Coronary artery (tissue), 2 donors: ENCODE measurements at regions not wholly inside any gene's neighbourhood (a gene's known extent, or its start where the extent isn't known, plus 50 kb on each side); places are given as distances from the start of the nearest gene placed in this dataset.
"Not testable (repeated sequence)": the region's sequence is repeated elsewhere in the genome, so short reads cannot be mapped to it uniquely, and the experiment has no call there.

Source experiments
- DNase-seq: peaks from one replicate; pipeline ENCODE4 v3.0.0-alpha.2; 2017; ENCODE audit warnings: low spot score
- H3K27ac ChIP-seq, 2 donors: fragments of 200-600 bp; sonication (generic); one replicate each; pipeline ENCODE4 v1.5.1; 2016 to 2019
- H3K4me3 ChIP-seq: fragments of 200-600 bp; sonication (generic); 2 replicates; pipeline ENCODE4 v1.5.1; 2016; ENCODE audit warnings: mild to moderate bottlenecking, moderate library complexity
- TF ChIP-seq, protein P1 (sequence below): fragments of 200-600 bp; sonication (generic); IDR thresholded peaks from one replicate; pipeline ENCODE4 v1.5.1; 2019; ENCODE audit warnings: antibody characterized with exemption

DNA sequence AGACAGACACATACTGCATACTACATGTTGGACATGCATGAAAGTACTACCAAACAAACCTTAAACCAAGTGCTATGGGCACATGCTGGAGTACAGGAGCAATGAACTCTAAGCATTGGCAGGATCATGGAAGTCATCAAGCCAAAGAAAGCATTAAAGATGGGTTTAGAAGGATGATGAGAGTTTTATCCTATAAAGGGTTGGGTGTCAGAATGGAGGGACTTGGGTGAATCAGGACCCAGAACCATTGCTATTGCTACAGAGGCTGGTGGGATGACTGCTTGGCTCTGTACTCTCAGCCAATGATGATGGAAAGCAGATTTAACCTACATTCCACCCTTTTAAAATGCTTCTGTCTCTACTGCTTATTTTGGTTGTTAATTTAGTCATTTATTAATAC lies 233.9 kb upstream of the EDA2R start:
- TF ChIP-seq, protein P1, sequence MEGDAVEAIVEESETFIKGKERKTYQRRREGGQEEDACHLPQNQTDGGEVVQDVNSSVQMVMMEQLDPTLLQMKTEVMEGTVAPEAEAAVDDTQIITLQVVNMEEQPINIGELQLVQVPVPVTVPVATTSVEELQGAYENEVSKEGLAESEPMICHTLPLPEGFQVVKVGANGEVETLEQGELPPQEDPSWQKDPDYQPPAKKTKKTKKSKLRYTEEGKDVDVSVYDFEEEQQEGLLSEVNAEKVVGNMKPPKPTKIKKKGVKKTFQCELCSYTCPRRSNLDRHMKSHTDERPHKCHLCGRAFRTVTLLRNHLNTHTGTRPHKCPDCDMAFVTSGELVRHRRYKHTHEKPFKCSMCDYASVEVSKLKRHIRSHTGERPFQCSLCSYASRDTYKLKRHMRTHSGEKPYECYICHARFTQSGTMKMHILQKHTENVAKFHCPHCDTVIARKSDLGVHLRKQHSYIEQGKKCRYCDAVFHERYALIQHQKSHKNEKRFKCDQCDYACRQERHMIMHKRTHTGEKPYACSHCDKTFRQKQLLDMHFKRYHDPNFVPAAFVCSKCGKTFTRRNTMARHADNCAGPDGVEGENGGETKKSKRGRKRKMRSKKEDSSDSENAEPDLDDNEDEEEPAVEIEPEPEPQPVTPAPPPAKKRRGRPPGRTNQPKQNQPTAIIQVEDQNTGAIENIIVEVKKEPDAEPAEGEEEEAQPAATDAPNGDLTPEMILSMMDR: no peak
- Histone ChIP-seq H3K4me3 (no peak overlapping the region), H3K27ac (no peak overlapping the region)
- no peak for DNase-seq

DNA sequence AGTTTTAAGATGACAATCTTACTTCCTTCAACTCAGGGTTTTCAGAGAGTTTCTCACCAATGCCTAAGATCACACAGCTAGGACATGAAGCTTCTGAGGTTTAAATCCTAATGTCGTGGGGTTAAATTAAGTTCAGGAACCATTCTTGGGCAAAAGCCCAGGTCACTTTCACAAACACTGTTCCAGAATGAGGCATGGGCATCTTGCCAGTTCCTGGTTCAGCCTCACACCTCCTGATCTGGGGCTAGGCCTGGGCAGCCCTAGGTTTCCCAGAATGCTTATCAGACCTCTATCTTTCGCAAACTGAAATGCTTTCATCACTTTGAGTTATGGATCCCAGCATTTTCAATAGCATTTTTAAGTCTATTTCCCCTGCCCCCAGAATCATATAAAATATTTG lies 224.8 kb upstream of the EDA2R start:
- TF ChIP-seq, protein P1: no peak
- DNase-seq: no peak
- Histone ChIP-seq H3K27ac (no peak overlapping the region), H3K4me3 (no peak overlapping the region)

DNA sequence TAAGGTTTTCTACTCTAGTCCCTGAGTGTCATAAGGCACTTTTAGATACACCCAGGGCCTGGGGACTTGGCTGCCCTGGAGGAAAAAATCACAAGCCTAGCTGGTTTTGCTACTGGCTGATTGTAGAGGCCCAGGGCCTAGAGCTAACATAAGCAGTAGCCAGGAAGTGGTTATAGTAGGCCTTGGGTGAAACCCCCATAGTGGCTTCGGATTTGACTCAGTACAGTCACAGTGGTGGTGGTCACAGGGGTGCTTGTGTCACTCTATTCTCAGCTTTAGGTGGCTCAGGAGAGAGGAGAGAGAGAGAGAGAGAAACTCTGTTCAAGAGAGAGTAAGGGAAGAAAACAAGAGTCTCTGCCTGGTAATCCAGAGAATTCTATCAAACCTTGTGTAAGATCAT lies 194.5 kb upstream of the EDA2R start:
- DNase-seq: no peak
- TF ChIP-seq, protein P1: no peak
- H3K4me3 ChIP-seq: no peak overlapping the region
- no peak overlapping the region for H3K27ac ChIP-seq

DNA sequence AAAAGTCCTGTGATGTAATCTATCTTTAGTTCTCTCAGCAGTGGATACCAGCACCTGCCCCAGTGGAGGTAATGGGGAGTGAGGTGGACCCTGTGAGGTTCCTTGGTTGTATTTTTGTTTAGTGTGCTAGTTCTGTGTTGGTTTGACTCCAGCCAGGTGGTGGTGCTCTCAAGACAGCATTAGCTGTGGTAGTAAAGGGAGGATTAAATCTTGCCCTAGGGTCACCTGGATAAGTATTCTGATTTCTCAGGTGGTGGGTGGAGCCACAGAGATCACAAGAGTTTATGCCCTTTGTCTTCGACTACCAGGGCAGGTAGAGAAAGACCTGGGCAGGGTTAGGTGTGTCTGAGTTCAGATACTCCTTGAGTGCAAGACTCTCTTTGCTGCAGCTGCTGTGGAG lies 176.3 kb upstream of the EDA2R start:
- no peak for DNase-seq
- Histone ChIP-seq H3K4me3 (no peak overlapping the region), H3K27ac (no peak overlapping the region)
- TF ChIP-seq, protein P1: no peak

DNA sequence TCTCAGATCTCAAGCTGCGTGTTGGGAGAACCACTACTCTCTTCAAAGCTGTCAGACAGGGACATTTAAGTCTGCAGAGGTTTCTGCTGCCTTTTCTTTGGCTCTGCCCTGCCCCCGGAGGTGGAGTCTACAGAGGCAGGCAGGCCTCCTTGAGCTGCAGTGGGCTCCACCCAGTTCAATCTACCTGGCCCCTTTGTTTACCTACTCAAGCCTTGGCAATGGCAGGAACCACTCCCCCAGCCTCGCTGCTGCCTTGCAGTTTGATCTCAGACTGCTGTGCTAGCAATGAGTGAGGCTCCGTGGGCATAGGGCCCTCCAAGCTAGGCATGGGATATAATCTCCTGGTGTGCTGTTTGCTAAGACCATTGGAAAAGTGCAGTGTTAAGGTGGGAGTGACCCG lies 155.6 kb upstream of the EDA2R start:
- not testable (repeated sequence) for H3K4me3 ChIP-seq, DNase-seq, H3K27ac ChIP-seq

DNA sequence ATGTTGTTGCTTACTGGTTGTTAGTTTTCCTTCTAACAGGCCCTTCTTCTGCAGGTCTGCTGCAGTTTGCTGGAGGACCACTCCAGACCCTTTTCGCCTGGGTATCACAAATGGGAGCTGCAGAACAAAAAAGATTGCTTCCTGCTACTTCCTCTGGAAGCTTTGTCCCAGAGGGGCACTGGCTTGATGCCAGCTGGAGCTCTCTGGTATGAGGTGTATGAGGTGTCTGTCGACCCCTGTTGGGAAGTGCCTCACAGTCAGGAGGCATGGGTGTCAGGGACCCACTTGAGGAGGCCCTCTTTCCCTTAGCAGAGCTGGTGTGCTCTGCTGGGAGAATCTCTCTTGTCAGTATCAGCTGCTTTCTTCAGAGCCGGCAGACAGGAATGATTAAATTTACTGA lies 127.4 kb upstream of the EDA2R start:
- no peak for DNase-seq
- TF ChIP-seq, protein P1: no peak
- no peak overlapping the region for H3K27ac ChIP-seq
- no peak overlapping the region for H3K4me3 ChIP-seq

DNA sequence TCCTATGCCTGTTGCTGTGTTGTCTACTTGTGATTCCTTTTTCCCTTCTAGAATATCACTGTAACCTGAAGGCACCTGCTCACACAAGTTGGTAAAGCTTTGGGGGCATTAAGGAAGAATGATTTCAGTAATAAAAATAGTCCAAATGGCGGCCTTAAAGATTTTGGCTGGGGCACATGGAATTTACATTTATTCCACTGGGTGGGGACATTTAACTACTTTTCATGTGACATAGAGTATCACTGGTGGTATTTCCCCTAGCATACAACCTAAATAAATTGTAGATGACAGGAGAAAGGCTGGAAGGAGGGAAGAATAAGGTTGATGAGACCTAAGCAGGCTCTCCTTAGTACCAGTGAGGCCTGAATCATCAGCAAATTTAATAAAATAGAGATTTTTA lies 121.8 kb upstream of the EDA2R start:
- H3K27ac ChIP-seq: no peak overlapping the region
- TF ChIP-seq, protein P1: no peak
- no peak for DNase-seq
- no peak overlapping the region for H3K4me3 ChIP-seq

DNA sequence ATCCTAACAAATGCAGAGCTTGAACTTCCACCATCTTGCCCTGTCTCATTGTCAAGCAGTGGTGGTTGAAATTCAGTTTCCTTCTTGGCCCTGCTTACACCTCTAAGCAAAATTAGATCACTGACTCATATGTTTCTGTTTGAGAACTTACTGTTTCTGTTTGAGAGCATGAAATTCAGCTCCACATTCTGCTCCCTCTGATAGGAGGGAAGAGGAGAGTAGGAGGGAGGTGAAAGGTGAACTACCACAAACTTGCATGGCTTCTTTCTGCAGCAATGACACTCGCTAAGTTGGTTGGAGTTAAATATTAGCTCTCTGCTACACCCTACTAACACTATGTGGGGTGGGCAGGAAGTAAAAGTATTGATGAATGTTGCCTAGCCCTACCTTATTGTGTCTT lies 117.8 kb upstream of the EDA2R start:
- TF ChIP-seq, protein P1: no peak
- DNase-seq: no peak

More for the DNA sequence above, 117.8 kb upstream of the EDA2R start:
- H3K27ac ChIP-seq: no peak overlapping the region
- no peak overlapping the region for H3K4me3 ChIP-seq
